CD4-positive, alpha-beta memory T cell (primary cell): ENCODE measurements at regions not wholly inside any gene's neighbourhood (a gene's known extent, or its start where the extent isn't known, plus 50 kb on each side); places are given as distances from the start of the nearest gene placed in this dataset.

Source experiments
- CTCF ChIA-PET: fragments of 350-600 bp; sonication (Branson Sonifier 250); formaldehyde crosslinking; loops from one replicate; lab custom pipeline; 2021; ENCODE audit warnings: inconsistent platforms; ENCODE audit not compliant: partially characterized antibody; lab: Charles Lee
- POLR2A ChIA-PET: fragments of 350-600 bp; sonication (Branson Sonifier 250); formaldehyde crosslinking; loops from one replicate; lab custom pipeline; 2021; ENCODE audit not compliant: partially characterized antibody; lab: Charles Lee
- DNase-seq, 5 donors: peaks; one replicate each; pipeline versions ENCODE4 v3.0.0 to v3.0.0-alpha.2; 2020 to 2022; ENCODE audit warnings: mixed read lengths in 1 of 5
- H3K27ac ChIP-seq: one replicate; pipeline ENCODE4 v1.7.0; 2013; ENCODE audit warnings: low read depth, low read length
- H3K27me3 ChIP-seq: 2 replicates; pipeline ENCODE4 v1.7.0; 2013; ENCODE audit warnings: mild to moderate bottlenecking, low read length, moderate library complexity; ENCODE audit not compliant: insufficient read depth
- H3K36me3 ChIP-seq: 2 replicates; pipeline ENCODE4 v1.7.0; 2013; ENCODE audit warnings: mild to moderate bottlenecking, low read length, moderate library complexity; ENCODE audit not compliant: insufficient read depth
- H3K4me1 ChIP-seq: 2 replicates; pipeline ENCODE4 v1.7.0; 2013; ENCODE audit warnings: mild to moderate bottlenecking, low read length, moderate library complexity; ENCODE audit not compliant: insufficient read depth
- H3K4me3 ChIP-seq, 2 donors: one replicate each; pipeline ENCODE4 v1.7.0; 2013; ENCODE audit warnings: low read length in 2 of 2, mild to moderate bottlenecking in 1 of 2
- H3K9me3 ChIP-seq, 2 donors: one replicate each; pipeline ENCODE4 v1.7.0; 2013; ENCODE audit warnings: low read length in 2 of 2, control low read depth in 1 of 2; ENCODE audit not compliant: control insufficient read depth in 1 of 2
- H3K27ac Mint-ChIP-seq, 7 donors: one replicate each; pipeline ENCODE4 v1.8.0; 2020 to 2021; ENCODE audit warnings: mixed read lengths in 7 of 7, mild to moderate bottlenecking in 6 of 7, inconsistent platforms in 3 of 7, moderate library complexity in 3 of 7
- H3K27me3 Mint-ChIP-seq, 2 donors: one replicate each; pipeline ENCODE4 v1.8.0; 2020 to 2021; ENCODE audit warnings: mixed read lengths in 2 of 2
- H3K36me3 Mint-ChIP-seq, 2 donors: one replicate each; pipeline ENCODE4 v1.8.0; 2020 to 2021; ENCODE audit warnings: mixed read lengths in 2 of 2, inconsistent platforms in 1 of 2, mild to moderate bottlenecking in 1 of 2
- H3K4me1 Mint-ChIP-seq, 4 donors: one replicate each; pipeline ENCODE4 v1.8.0; 2020 to 2021; ENCODE audit warnings: mixed read lengths in 4 of 4, mild to moderate bottlenecking in 1 of 4
- H3K4me3 Mint-ChIP-seq, 8 donors: one replicate each; pipeline ENCODE4 v1.8.0; 2020 to 2021; ENCODE audit warnings: mixed read lengths in 8 of 8, mild to moderate bottlenecking in 7 of 8, moderate library complexity in 6 of 8, inconsistent platforms in 3 of 8
- H3K9me3 Mint-ChIP-seq, 8 donors: one replicate each; pipeline ENCODE4 v1.8.0; 2020 to 2021; ENCODE audit warnings: mixed read lengths in 8 of 8, mild to moderate bottlenecking in 5 of 8, inconsistent platforms in 3 of 8, moderate library complexity in 1 of 8
- intact Hi-C: fragments of 100-400 bp; cut with micrococcal nuclease; formaldehyde crosslinking; loops from one replicate; pipeline ENCODE4 v1.15.1; 2023

DNA sequence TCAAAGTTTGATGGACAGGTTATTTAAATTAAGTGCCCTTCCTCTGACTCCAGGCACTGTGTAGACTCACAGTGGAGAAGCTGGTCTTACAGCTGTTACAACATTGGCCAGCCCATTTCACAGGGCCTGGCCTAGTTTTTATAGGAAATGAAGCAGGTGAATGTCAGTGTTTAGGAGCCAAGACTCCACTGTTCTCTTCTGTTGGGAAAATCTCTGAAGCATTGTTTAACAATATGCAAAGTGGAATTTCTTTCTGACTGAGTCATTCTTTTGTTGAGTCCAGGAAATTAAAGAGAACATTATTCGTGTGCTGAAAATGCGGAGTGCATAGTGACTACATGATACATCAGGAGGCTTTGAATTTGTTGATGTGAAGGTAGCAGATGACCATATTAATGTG, 64.7 kb downstream of the ARRDC4 start:
- Mint-ChIP-seq H3K27me3 (peaks cover 0 to 4% of the 10 kb centered on the region in 2 donors), H3K9me3 (peaks cover 0 to 10% (median 5%) of the 10 kb centered on the region in 8 donors), H3K4me1 (no peaks in the 10 kb centered on the region), H3K27ac (no peak overlapping the region), H3K36me3 (no peaks in the 10 kb centered on the region), H3K4me3 (no peak overlapping the region)
- ChIA-PET POLR2A (no interaction called here), CTCF (no interaction called here)
- Histone ChIP-seq H3K27ac (no peak overlapping the region), H3K9me3 (no peaks in the 10 kb centered on the region), H3K27me3 (no peaks in the 10 kb centered on the region), H3K4me1 (no peaks in the 10 kb centered on the region), H3K36me3 (no peaks in the 10 kb centered on the region), H3K4me3 (no peak overlapping the region)
- intact Hi-C loops = no loop called here
- no peak for DNase-seq

DNA sequence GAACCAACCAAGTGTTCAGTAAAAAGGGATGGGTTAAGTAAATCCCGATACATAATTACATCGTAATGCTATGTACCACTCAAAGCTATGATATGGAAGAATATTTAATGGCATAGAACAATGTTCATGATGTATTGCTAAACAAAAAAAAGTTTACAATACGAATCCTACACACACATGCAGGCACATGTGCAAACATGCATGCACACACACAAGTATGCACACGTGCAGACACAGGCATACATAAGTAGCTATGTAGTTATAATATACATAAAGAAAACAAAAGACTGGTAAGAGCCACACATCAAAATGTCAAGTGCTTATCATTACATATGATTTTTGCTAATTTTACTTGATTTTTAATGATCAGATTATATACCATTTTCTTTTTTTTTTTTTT, 74.2 kb downstream of the ARRDC4 start:
- no peak for DNase-seq
- Histone ChIP-seq H3K9me3 (no peaks in the 10 kb centered on the region), H3K4me3 (no peak overlapping the region), H3K27ac (no peak overlapping the region), H3K27me3 (no peaks in the 10 kb centered on the region), H3K4me1 (no peaks in the 10 kb centered on the region), H3K36me3 (no peaks in the 10 kb centered on the region)
- ChIA-PET CTCF (no interaction called here), POLR2A (no interaction called here)
- Mint-ChIP-seq H3K36me3 (no peaks in the 10 kb centered on the region), H3K4me1 (no peaks in the 10 kb centered on the region), H3K9me3 (no peaks in the 10 kb centered on the region), H3K27me3 (peaks cover 0 to 1% of the 10 kb centered on the region in 2 donors), H3K27ac (no peak overlapping the region), H3K4me3 (no peak overlapping the region)
- intact Hi-C loops = no loop called here

DNA sequence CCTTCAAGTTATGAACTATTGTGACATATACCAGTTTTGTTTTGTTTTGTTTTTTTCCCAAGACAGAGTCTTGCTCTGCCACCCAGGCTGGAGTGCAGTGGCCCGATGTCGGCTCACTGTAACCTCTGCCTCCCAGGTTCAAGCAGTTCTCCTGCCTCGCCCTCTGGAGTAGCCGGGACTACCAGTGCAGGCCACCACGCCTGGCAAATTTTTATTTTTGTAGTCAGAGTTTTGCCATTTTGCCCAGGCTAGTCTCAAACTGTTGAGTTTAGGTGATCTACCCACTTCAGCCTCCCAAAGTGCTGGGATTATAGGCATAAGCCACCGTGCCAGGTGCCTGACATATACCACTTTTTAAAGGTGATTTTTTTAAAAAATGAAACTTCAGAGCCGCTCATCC, 74.6 kb downstream of the ARRDC4 start:
- no peaks in the 10 kb centered on the region for H3K9me3 Mint-ChIP-seq

DNA sequence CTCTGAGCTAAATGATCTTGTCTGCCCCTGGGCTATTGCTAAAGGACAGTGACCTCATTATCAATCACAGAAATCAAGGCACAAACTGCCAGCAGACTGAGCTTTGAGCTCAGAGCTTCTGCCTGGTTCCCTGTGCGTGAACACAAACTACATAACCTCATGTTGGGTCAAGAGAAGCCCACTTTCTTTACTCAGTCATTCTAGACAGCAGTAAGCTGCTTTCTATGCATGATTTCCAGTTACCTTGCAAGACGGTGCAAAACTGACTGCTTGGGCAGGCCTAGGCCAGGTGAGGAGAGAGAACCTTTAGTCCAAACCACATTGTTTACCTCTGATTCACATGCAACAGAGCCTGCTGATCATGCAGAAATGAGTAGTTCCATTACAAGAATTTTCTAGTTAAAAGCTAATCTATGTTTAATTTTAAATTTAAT, 75.1 kb downstream of the ARRDC4 start:
- Histone ChIP-seq H3K36me3 (no peaks in the 10 kb centered on the region), H3K9me3 (no peaks in the 10 kb centered on the region), H3K4me3 (no peak overlapping the region), H3K27me3 (no peaks in the 10 kb centered on the region), H3K27ac (no peak overlapping the region), H3K4me1 (no peaks in the 10 kb centered on the region)
- no peaks in the 10 kb centered on the region for H3K9me3 Mint-ChIP-seq
- H3K4me1 Mint-ChIP-seq = no peaks in the 10 kb centered on the region
- POLR2A ChIA-PET = no interaction called here
- H3K27ac Mint-ChIP-seq = no peak overlapping the region
- no peaks in the 10 kb centered on the region for H3K27me3 Mint-ChIP-seq
- CTCF ChIA-PET = no interaction called here
- DNase-seq = no peak
- no peaks in the 10 kb centered on the region for H3K36me3 Mint-ChIP-seq
- H3K4me3 Mint-ChIP-seq = no peak overlapping the region
- intact Hi-C loops = no loop called here

More for the DNA sequence above, 74.6 kb downstream of the ARRDC4 start:
- H3K36me3 ChIP-seq = no peaks in the 10 kb centered on the region
- no peaks in the 10 kb centered on the region for H3K36me3 Mint-ChIP-seq
- ChIA-PET POLR2A (no interaction called here), CTCF (no interaction called here)
- no peak overlapping the region for H3K4me3 ChIP-seq
- no peaks in the 10 kb centered on the region for H3K27me3 ChIP-seq
- H3K27ac ChIP-seq = no peak overlapping the region
- intact Hi-C loops = no loop called here
- no peak overlapping the region for H3K27ac Mint-ChIP-seq
- H3K4me3 Mint-ChIP-seq = no peak overlapping the region
- H3K4me1 ChIP-seq = no peaks in the 10 kb centered on the region
- H3K9me3 ChIP-seq = no peaks in the 10 kb centered on the region
- no peak for DNase-seq
- no peaks in the 10 kb centered on the region for H3K27me3 Mint-ChIP-seq
- H3K4me1 Mint-ChIP-seq = no peaks in the 10 kb centered on the region

DNA sequence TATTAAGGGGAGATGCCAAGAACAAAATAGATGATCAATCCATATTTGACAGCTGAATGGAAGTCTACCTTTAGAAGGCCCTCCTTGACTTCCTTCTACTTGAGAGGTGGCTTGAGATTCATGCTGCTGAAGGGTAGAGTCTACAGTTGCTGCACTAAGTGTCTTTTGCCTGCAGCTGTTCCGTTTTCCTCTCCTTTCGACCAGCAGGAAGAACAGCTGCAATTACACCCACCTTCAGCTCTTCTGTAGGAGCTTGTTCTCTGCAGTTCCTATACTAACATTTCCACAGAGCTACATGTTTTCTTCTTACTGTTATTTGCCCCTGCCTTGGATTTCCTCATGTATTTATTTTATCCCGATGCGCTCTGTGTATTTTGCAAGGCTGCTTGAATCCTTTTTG, 79.1 kb downstream of the ARRDC4 start:
- Histone ChIP-seq H3K9me3 (no peaks in the 10 kb centered on the region), H3K27ac (no peak overlapping the region), H3K27me3 (no peaks in the 10 kb centered on the region), H3K36me3 (no peaks in the 10 kb centered on the region), H3K4me3 (no peak overlapping the region), H3K4me1 (no peaks in the 10 kb centered on the region)
- Mint-ChIP-seq H3K9me3 (peaks cover 0 to 3% (median 0%) of the 10 kb centered on the region in 8 donors), H3K4me3 (no peak overlapping the region), H3K4me1 (no peaks in the 10 kb centered on the region), H3K27ac (no peak overlapping the region), H3K36me3 (no peaks in the 10 kb centered on the region), H3K27me3 (no peaks in the 10 kb centered on the region)
- intact Hi-C loops = no loop called here
- ChIA-PET CTCF (interaction anchor here (0.9 kb wide), 1 partner anchor 10 kb away, joined by 3 read pairs; no protein-coding TSS in a partner anchor), POLR2A (no interaction called here)
- no peak for DNase-seq

DNA sequence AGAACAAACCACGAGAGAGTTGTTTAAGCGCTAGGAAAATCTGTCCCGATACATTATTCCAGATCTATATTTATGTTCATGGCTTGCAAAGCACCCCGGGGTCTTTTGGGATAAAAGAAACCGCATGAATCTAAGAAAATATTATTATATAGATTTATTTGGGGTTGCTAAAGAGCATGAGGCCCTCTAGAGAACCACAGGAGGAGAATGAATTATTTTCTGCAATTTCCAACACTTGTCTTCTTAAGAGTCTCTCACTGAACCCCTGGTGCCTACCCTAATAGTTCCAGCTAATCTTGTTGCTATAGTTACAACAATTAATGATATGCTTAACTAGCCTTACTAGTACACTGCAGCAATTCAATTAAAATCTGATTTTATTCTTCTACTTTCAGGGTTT, 79.6 kb downstream of the ARRDC4 start:
- Histone ChIP-seq H3K36me3 (no peaks in the 10 kb centered on the region), H3K27ac (no peak overlapping the region), H3K4me3 (no peak overlapping the region), H3K9me3 (no peaks in the 10 kb centered on the region), H3K4me1 (no peaks in the 10 kb centered on the region), H3K27me3 (no peaks in the 10 kb centered on the region)
- intact Hi-C loops = no loop called here
- no peaks in the 10 kb centered on the region for H3K27me3 Mint-ChIP-seq
- peaks cover 0 to 3% (median 0%) of the 10 kb centered on the region in 8 donors for H3K9me3 Mint-ChIP-seq
- CTCF ChIA-PET = interaction anchor here (0.9 kb wide), 1 partner anchor 9 kb away, joined by 3 read pairs; no protein-coding TSS in a partner anchor
- no peak for DNase-seq
- H3K36me3 Mint-ChIP-seq = no peaks in the 10 kb centered on the region
- H3K4me1 Mint-ChIP-seq = no peaks in the 10 kb centered on the region
- no peak overlapping the region for H3K27ac Mint-ChIP-seq
- POLR2A ChIA-PET = no interaction called here
- H3K4me3 Mint-ChIP-seq = no peak overlapping the region

DNA sequence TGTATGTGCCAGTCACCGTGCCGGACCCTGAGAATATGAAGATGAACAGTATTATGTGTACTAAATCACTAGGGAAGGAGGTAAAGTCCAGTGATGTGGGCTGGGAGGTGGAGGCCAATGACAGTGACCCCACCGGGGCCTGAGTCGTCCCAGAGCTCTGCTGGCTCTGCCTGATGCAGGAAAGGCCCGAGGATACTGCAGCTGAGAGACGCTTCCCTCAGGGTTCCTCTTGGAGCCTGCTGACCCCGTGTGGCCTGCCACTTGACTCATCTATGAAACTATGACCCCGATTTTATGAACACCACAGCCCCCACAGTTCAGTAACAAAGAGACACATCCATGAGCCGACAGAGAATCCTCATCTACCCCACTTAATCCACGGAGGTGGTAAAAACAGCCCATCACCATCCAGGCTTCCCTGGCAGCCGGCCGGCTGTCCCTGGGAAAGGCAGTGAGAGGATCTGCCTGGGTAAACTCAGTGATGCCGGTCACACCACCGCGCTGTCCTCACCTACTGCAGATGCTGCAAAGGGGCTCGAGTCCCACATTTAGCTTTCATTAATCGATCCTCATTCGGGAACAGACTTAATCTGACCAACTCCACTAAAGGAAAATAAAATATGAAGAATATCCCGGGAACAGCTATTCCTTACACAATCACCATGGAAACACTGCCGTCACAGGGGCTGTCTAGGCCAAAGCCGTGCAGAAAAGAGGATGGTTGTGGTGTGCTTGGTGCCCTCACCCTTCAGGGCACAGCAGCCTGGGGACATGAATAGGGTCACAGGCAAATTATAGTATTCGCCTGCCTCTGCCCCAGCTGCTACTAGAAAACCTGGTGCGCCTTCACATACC, 82.9 kb downstream of the ARRDC4 start:
- intact Hi-C loops = no loop called here
- no peak overlapping the region for H3K27ac ChIP-seq
- Mint-ChIP-seq H3K27ac (no peak overlapping the region), H3K27me3 (no peaks in the 10 kb centered on the region), H3K36me3 (no peaks in the 10 kb centered on the region), H3K4me3 (no peak overlapping the region), H3K9me3 (peaks cover 0 to 11% (median 5%) of the 10 kb centered on the region in 8 donors), H3K4me1 (no peaks in the 10 kb centered on the region)
- H3K4me3 ChIP-seq = no peak overlapping the region
- H3K9me3 ChIP-seq = no peaks in the 10 kb centered on the region
- CTCF ChIA-PET = no interaction called here
- H3K4me1 ChIP-seq = no peaks in the 10 kb centered on the region
- POLR2A ChIA-PET = no interaction called here
- H3K36me3 ChIP-seq = no peaks in the 10 kb centered on the region
- H3K27me3 ChIP-seq = no peaks in the 10 kb centered on the region
- no peak for DNase-seq
